Thyroid gland (tissue), 4 donors: ENCODE measurements at regions not wholly inside any gene's neighbourhood (a gene's known extent, or its start where the extent isn't known, plus 50 kb on each side); places are given as distances from the start of the nearest gene placed in this dataset.
"Not testable (repeated sequence)": the region's sequence is repeated elsewhere in the genome, so short reads cannot be mapped to it uniquely, and the experiment has no call there.

Experiments
- POLR2A ChIP-seq, 2 donors: fragments of 450-650 bp; IDR thresholded peaks; one replicate each; pipeline ENCODE4 v1.6.1; 2017; ENCODE audit warnings: antibody characterized with exemption in 2 of 2, mild to moderate bottlenecking in 2 of 2, moderate library complexity in 1 of 2
- TF ChIP-seq, protein P1 (sequence below), 6 experiments: fragments of 200-600 bp in 3 of 6; fragments of 450-650 bp in 3 of 6; sonication (generic) in 3 of 6; IDR thresholded peaks; one replicate each; pipeline ENCODE4 v1.5.1; 2016 to 2019; ENCODE audit warnings: antibody characterized with exemption in 6 of 6, mild to moderate bottlenecking in 2 of 6, inconsistent platforms in 1 of 6, moderate library complexity in 1 of 6

DNA sequence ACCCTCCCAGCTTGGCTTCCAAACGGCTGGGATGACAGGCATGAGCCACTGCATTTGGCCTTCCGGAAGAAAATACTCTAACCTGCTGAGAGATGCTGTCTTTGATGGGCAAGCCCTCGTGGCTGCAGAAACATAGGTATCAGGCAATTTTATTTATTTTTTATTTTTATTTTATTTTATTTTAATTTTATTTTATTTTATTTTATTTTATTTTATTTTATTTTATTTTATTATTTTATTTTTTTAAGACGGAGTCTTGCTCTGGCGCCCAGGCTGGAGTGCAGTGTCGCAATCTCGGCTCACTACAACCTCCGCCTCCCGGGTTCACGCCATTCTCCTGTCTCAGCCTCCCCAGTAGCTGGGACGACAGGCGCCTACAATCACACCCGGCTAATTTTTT lies 257.1 kb downstream of the SHOX start:
- TF ChIP-seq, protein P1, sequence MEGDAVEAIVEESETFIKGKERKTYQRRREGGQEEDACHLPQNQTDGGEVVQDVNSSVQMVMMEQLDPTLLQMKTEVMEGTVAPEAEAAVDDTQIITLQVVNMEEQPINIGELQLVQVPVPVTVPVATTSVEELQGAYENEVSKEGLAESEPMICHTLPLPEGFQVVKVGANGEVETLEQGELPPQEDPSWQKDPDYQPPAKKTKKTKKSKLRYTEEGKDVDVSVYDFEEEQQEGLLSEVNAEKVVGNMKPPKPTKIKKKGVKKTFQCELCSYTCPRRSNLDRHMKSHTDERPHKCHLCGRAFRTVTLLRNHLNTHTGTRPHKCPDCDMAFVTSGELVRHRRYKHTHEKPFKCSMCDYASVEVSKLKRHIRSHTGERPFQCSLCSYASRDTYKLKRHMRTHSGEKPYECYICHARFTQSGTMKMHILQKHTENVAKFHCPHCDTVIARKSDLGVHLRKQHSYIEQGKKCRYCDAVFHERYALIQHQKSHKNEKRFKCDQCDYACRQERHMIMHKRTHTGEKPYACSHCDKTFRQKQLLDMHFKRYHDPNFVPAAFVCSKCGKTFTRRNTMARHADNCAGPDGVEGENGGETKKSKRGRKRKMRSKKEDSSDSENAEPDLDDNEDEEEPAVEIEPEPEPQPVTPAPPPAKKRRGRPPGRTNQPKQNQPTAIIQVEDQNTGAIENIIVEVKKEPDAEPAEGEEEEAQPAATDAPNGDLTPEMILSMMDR (IDR thresholded peaks at IDR 0.05) = not testable (repeated sequence)
- not testable (repeated sequence) for TF ChIP-seq POLR2A (IDR thresholded peaks at IDR 0.05)
